Colonic mucosa (tissue), 4 donors: ENCODE measurements at regions not wholly inside any gene's neighbourhood (a gene's known extent, or its start where the extent isn't known, plus 50 kb on each side); places are given as distances from the start of the nearest gene placed in this dataset.

Experiments
- DNase-seq: peaks from one replicate; pipeline ENCODE4 v3.0.0-alpha.2; 2020
- H3K27ac ChIP-seq: fragments of 200-600 bp; one replicate; pipeline ENCODE4 v1.8.0; 2021
- H3K27me3 ChIP-seq: fragments of 200-600 bp; one replicate; pipeline ENCODE4 v1.8.0; 2021
- H3K36me3 ChIP-seq: fragments of 200-600 bp; one replicate; pipeline ENCODE4 v1.8.0; 2021
- H3K4me1 ChIP-seq: fragments of 200-600 bp; one replicate; pipeline ENCODE4 v1.8.0; 2021; ENCODE audit warnings: mild to moderate bottlenecking
- H3K4me3 ChIP-seq: fragments of 200-600 bp; one replicate; pipeline ENCODE4 v1.8.0; 2021
- H3K9ac ChIP-seq, 2 donors: one replicate each; pipeline ENCODE4 v1.7.0; 2013; ENCODE audit warnings: control low read depth in 2 of 2, low read depth in 2 of 2, low read length in 2 of 2
- H3K9me3 ChIP-seq: fragments of 200-600 bp; one replicate; pipeline ENCODE4 v1.8.0; 2021
- intact Hi-C: fragments of 100-400 bp; cut with DNase I; formaldehyde crosslinking; loops from one replicate; pipeline ENCODE4 v1.14.1; 2022
- TF ChIP-seq, protein P1 (sequence below): fragments of 200-600 bp; IDR thresholded peaks from one replicate; pipeline ENCODE4 v1.8.0; 2022; ENCODE audit warnings: antibody characterized with exemption, mild to moderate bottlenecking
- donor health status: healthy.
- donor health status: DM: no; HTN: no; CAD: no.
- donor health status: DM: no; HTN: no; CAD: no.

DNA sequence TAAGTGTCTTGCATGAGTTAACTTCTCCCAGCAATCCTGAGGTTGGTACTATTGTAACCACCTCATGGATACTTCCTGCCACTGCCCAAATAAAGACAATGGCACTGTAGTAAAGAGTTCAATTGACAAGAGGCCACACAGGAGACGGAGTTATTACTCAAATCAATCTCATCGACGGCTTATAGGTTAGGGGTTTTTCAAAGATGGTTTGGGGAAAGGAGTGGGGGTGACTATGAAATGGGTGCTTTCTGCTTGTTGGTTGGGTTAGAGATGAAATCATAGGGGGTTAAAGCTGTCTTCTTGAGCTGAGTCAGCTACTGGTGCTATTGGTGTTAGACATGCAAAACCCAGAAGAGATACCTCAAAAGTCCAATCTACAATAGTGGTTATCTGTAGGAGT, 1258.0 kb upstream of the ZEB2 start:
- Histone ChIP-seq H3K4me1 (no peaks in the 10 kb centered on the region), H3K4me3 (no peak overlapping the region), H3K9me3 (no peaks in the 10 kb centered on the region), H3K36me3 (no peaks in the 10 kb centered on the region), H3K27me3 (no peaks in the 10 kb centered on the region), H3K27ac (no peak overlapping the region), H3K9ac (no peak overlapping the region)
- no peak for DNase-seq
- intact Hi-C loops: no loop called here
- TF ChIP-seq, protein P1, sequence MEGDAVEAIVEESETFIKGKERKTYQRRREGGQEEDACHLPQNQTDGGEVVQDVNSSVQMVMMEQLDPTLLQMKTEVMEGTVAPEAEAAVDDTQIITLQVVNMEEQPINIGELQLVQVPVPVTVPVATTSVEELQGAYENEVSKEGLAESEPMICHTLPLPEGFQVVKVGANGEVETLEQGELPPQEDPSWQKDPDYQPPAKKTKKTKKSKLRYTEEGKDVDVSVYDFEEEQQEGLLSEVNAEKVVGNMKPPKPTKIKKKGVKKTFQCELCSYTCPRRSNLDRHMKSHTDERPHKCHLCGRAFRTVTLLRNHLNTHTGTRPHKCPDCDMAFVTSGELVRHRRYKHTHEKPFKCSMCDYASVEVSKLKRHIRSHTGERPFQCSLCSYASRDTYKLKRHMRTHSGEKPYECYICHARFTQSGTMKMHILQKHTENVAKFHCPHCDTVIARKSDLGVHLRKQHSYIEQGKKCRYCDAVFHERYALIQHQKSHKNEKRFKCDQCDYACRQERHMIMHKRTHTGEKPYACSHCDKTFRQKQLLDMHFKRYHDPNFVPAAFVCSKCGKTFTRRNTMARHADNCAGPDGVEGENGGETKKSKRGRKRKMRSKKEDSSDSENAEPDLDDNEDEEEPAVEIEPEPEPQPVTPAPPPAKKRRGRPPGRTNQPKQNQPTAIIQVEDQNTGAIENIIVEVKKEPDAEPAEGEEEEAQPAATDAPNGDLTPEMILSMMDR: no peak

DNA sequence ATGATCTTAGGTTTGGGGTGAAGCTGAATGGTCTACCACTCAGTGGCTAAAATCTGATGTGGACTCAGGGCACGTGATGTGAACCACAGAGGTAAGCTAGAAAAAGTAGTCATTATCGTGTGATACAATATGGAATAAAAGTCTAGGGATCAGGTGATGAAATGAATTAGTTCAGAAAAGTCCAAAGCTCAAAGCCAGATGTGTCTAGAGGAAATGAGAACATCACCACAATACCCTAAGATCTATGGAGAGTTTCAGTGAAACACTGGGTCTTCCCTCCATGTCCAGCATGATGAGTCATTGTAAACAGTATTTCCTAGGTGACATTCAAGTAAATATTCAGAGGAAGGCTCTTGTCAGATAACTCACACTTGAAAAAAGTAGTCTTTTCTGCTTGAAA, 1257.4 kb upstream of the ZEB2 start:
- TF ChIP-seq, protein P1: no peak
- H3K4me1 ChIP-seq: no peaks in the 10 kb centered on the region
- no peak for DNase-seq
- H3K27ac ChIP-seq: no peak overlapping the region
- no peak overlapping the region for H3K4me3 ChIP-seq
- no peak overlapping the region for H3K9ac ChIP-seq
- no peaks in the 10 kb centered on the region for H3K27me3 ChIP-seq
- H3K9me3 ChIP-seq: no peaks in the 10 kb centered on the region
- intact Hi-C loops: no loop called here
- no peaks in the 10 kb centered on the region for H3K36me3 ChIP-seq

DNA sequence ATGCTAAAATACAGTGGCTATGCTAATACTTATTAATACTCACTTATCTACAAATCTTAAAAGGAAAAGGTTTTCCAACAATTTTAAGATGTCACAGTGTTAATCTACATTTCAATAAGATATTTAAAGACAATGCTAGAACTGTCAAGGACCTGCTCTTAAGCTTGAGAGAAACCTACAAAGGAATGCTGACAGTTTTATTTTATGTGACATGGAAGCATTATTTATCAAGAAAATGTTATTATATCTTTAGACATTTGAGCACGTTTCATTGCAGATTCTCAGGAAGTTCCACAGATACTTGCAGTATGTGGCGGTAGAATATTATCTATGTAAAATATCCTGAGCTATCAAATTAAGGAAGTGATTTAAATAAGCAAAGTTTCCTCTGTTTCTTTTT, 1255.7 kb upstream of the ZEB2 start:
- H3K4me1 ChIP-seq: no peaks in the 10 kb centered on the region
- H3K27me3 ChIP-seq: no peaks in the 10 kb centered on the region
- H3K4me3 ChIP-seq: no peak overlapping the region
- intact Hi-C loops: no loop called here
- H3K9me3 ChIP-seq: no peaks in the 10 kb centered on the region
- H3K27ac ChIP-seq: no peak overlapping the region
- no peak for DNase-seq
- no peak overlapping the region for H3K9ac ChIP-seq
- no peaks in the 10 kb centered on the region for H3K36me3 ChIP-seq
- TF ChIP-seq, protein P1: no peak

DNA sequence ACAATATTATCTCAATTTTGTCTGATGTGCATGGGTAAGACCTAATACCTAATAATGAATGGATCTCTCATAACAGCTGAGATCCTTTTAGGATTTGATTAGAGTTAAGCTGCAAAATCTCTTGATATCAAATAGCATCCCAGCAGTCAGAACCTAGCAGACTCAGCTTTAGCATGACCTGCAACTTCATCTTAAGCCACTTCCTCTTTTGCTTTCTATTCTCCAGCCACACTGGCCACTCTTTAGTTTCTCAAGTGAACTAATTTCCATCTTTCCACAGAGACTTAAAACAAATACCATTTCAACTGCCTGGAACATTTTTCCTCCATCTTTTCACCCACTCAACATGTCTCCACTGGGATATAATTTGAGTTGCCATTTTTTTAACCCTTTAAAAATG, 1251.6 kb upstream of the ZEB2 start:
- DNase-seq: no peak
- H3K4me1 ChIP-seq: no peaks in the 10 kb centered on the region
- H3K36me3 ChIP-seq: no peaks in the 10 kb centered on the region
- H3K27ac ChIP-seq: no peak overlapping the region
- intact Hi-C loops: no loop called here
- no peaks in the 10 kb centered on the region for H3K9me3 ChIP-seq
- no peak overlapping the region for H3K4me3 ChIP-seq
- TF ChIP-seq, protein P1: no peak
- H3K27me3 ChIP-seq: no peaks in the 10 kb centered on the region
- H3K9ac ChIP-seq: no peak overlapping the region

DNA sequence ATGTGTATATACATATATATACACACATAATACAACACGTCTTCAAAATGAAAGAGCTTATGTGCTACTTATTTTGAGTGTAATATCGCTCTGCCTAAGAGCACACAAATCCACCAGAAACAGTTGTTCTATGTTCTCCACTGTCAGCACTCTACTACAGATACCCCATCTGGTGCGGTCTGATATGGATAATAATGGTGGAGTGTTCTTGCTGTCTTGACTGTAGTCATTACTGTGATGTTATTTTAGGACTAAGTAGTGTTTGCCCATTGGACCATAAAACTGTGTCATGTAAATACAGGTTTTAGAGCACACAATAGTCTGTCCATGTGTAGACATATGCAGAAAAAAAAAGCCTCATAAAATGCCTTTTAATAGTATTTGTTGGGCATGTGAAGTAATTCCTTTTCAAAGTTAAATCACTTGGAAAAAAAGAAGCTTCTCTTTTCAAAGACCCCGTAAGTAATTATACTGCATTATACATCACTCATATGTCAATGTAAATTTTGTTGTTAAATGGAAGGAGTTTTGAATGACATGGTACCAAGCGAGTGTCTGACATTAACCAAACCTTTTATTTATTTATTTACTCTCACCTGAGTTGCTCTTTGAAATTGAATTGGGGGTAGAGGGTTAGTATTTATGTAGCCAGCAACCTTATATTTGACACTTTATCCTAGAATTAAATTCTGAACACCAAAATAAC, 1249.2 kb upstream of the ZEB2 start:
- Histone ChIP-seq H3K27ac (no peak overlapping the region), H3K36me3 (no peaks in the 10 kb centered on the region), H3K9me3 (no peaks in the 10 kb centered on the region), H3K4me1 (no peaks in the 10 kb centered on the region), H3K27me3 (no peaks in the 10 kb centered on the region), H3K9ac (no peak overlapping the region), H3K4me3 (no peak overlapping the region)
- TF ChIP-seq, protein P1: no peak
- no peak for DNase-seq
- intact Hi-C loops: no loop called here
